Keratinocyte (primary cell): ENCODE measurements at regions not wholly inside any gene's neighbourhood (a gene's known extent, or its start where the extent isn't known, plus 50 kb on each side); places are given as distances from the start of the nearest gene placed in this dataset.

ENCODE experiments used
- DNase-seq: peaks from one replicate; pipeline ENCODE4 v3.0.0-alpha.2; 2011; ENCODE audit warnings: low read depth, missing footprints, low spot score
- FAIRE-seq: peaks from 2 replicates; lab custom pipeline; 2011; peaks lifted over from hg19 to GRCh38; lab: Jason Lieb, UNC
- H2AFZ ChIP-seq: 2 replicates; pipeline ENCODE4 v1.6.0; 2012; ENCODE audit warnings: low read length, control low read depth, inconsistent platforms; ENCODE audit not compliant: control insufficient read depth
- H3K27ac ChIP-seq: 2 replicates; pipeline ENCODE4 v1.5.1; 2011; ENCODE audit warnings: low read length; ENCODE audit not compliant: control insufficient read depth, insufficient read depth
- H3K27me3 ChIP-seq: 3 replicates; pipeline ENCODE4 v1.6.0; 2011; ENCODE audit warnings: low read length; ENCODE audit not compliant: control insufficient read depth, insufficient read depth; ENCODE audit errors: extremely low read depth
- H3K36me3 ChIP-seq, 2 experiments: 2 replicates in 1 of 2; 3 replicates in 1 of 2; pipeline ENCODE4 v1.5.1; 2011; ENCODE audit warnings: low read length in 2 of 2, mild to moderate bottlenecking in 1 of 2; ENCODE audit not compliant: control insufficient read depth in 2 of 2, insufficient read depth in 2 of 2; ENCODE audit errors: extremely low read depth in 1 of 2
- H3K4me1 ChIP-seq: 3 replicates; pipeline ENCODE4 v1.5.1; 2011; ENCODE audit warnings: low read length; ENCODE audit not compliant: control insufficient read depth, insufficient read depth; ENCODE audit errors: extremely low read depth
- H3K4me2 ChIP-seq: 3 replicates; pipeline ENCODE4 v1.6.0; 2011; ENCODE audit warnings: low read depth, low read length; ENCODE audit not compliant: control insufficient read depth, insufficient read depth; ENCODE audit errors: extremely low read depth
- H3K4me3 ChIP-seq, 3 experiments: fragments of 200-600 bp in 1 of 3; sonication (generic) in 1 of 3; 2 replicates in 2 of 3; 3 replicates in 1 of 3; pipeline ENCODE4 v1.5.1; 2011 to 2016; ENCODE audit warnings: low read length in 3 of 3, mild to moderate bottlenecking in 3 of 3, control low read depth in 2 of 3, inconsistent platforms in 1 of 3, low read depth in 1 of 3, mixed read lengths in 1 of 3, mixed run types in 1 of 3, moderate library complexity in 1 of 3; ENCODE audit not compliant: control insufficient read depth in 2 of 3, insufficient read depth in 2 of 3; ENCODE audit errors: extremely low read depth in 1 of 3
- H3K79me2 ChIP-seq: 2 replicates; pipeline ENCODE4 v1.6.0; 2012; ENCODE audit warnings: low read length; ENCODE audit not compliant: control insufficient read depth, insufficient read depth
- H3K9ac ChIP-seq: 3 replicates; pipeline ENCODE4 v1.6.0; 2011; ENCODE audit warnings: low read length; ENCODE audit not compliant: control insufficient read depth, insufficient read depth; ENCODE audit errors: extremely low read depth
- H3K9me1 ChIP-seq: 3 replicates; pipeline ENCODE4 v1.6.0; 2011; ENCODE audit warnings: low read length; ENCODE audit not compliant: control insufficient read depth, insufficient read depth; ENCODE audit errors: extremely low read depth
- H3K9me3 ChIP-seq: 2 replicates; pipeline ENCODE4 v1.5.1; 2012; ENCODE audit warnings: low read depth, low read length; ENCODE audit not compliant: control insufficient read depth
- H4K20me1 ChIP-seq: 3 replicates; pipeline ENCODE4 v1.6.0; 2011; ENCODE audit warnings: low read length; ENCODE audit not compliant: control insufficient read depth, insufficient read depth; ENCODE audit errors: extremely low read depth
- EZH2 ChIP-seq: IDR thresholded peaks from one replicate; pipeline ENCODE4 v1.6.1; 2012; ENCODE audit warnings: inconsistent platforms, mild to moderate bottlenecking, low read length, moderate library complexity
- dilution Hi-C: fragments of 300-500 bp; cut with MboI; formaldehyde crosslinking; loops from one replicate; pipeline ENCODE4 v1.7.0; 2020; ENCODE audit warnings: low sequenced_read_pairs; ENCODE audit not compliant: extremely low pct_ligation_motif_present
- TF ChIP-seq, protein P1 (sequence below), 3 experiments: IDR thresholded peaks in 1 of 3; conservative IDR thresholded peaks in 1 of 3; optimal IDR thresholded peaks in 1 of 3; 2 replicates in 2 of 3; 3 replicates in 1 of 3; pipeline versions ENCODE3 to v1.5.1; 2011; ENCODE audit warnings: low read length in 3 of 3, mild to moderate bottlenecking in 3 of 3, moderate library complexity in 2 of 3, control low read depth in 1 of 3, inconsistent platforms in 1 of 3; ENCODE audit not compliant: insufficient read depth in 2 of 3; ENCODE audit errors: extremely low read depth in 1 of 3

DNA sequence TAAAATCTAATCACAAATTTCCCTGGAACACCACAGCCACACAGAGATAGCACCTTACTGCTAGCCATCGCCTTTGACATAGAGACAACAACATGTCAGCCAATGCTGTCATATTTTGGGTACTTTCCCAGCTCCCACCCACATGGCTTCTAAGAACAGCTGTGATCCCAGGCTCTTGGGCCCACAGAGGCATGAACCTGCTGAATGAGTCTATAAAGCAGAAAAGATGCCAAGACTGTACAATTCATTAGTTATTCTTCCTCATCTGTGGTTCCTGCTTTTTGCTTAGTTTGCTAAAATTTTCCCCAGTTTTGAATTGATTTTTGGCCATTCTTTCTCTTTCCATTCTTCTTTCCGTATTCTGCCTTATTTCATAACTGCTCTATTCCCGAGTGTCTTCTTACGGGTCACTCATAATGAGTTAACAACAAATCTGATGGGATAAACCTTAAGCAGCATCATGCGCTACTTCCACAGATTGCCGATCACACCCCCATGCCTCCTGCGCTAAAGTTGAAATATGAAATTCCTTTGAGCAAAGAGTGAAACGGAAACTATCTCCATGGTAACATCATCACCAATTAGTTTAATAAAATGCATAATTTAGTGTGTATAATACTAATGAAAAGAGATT, 327.3 kb upstream of the HSF2 start:
- H3K4me1 ChIP-seq = no peaks in the 10 kb centered on the region
- H3K27ac ChIP-seq = no peak overlapping the region
- no peaks in the 10 kb centered on the region for H3K36me3 ChIP-seq
- no peak overlapping the region for H3K9ac ChIP-seq
- no peaks in the 10 kb centered on the region for H4K20me1 ChIP-seq
- no peak overlapping the region for H2AFZ ChIP-seq
- H3K9me3 ChIP-seq = no peaks in the 10 kb centered on the region
- H3K79me2 ChIP-seq = no peaks in the 10 kb centered on the region
- H3K9me1 ChIP-seq = no peaks in the 10 kb centered on the region
- TF ChIP-seq EZH2 = no peak
- TF ChIP-seq, protein P1, sequence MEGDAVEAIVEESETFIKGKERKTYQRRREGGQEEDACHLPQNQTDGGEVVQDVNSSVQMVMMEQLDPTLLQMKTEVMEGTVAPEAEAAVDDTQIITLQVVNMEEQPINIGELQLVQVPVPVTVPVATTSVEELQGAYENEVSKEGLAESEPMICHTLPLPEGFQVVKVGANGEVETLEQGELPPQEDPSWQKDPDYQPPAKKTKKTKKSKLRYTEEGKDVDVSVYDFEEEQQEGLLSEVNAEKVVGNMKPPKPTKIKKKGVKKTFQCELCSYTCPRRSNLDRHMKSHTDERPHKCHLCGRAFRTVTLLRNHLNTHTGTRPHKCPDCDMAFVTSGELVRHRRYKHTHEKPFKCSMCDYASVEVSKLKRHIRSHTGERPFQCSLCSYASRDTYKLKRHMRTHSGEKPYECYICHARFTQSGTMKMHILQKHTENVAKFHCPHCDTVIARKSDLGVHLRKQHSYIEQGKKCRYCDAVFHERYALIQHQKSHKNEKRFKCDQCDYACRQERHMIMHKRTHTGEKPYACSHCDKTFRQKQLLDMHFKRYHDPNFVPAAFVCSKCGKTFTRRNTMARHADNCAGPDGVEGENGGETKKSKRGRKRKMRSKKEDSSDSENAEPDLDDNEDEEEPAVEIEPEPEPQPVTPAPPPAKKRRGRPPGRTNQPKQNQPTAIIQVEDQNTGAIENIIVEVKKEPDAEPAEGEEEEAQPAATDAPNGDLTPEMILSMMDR (optimal IDR thresholded peaks at IDR 0.05 in 1 of 3, IDR thresholded peaks at IDR 0.05 in 1 of 3, conservative IDR thresholded peaks at IDR 0.05 in 1 of 3; ENCODE audit: extremely low read depth in 1 of 3, insufficient read depth in 2 of 3, low read length in 3 of 3) = no peak
- H3K4me3 ChIP-seq = no peak overlapping the region
- no peak overlapping the region for H3K4me2 ChIP-seq
- H3K27me3 ChIP-seq = no peaks in the 10 kb centered on the region
- no peak for FAIRE-seq
- DNase-seq = no peak
- dilution Hi-C loops = no loop called here

DNA sequence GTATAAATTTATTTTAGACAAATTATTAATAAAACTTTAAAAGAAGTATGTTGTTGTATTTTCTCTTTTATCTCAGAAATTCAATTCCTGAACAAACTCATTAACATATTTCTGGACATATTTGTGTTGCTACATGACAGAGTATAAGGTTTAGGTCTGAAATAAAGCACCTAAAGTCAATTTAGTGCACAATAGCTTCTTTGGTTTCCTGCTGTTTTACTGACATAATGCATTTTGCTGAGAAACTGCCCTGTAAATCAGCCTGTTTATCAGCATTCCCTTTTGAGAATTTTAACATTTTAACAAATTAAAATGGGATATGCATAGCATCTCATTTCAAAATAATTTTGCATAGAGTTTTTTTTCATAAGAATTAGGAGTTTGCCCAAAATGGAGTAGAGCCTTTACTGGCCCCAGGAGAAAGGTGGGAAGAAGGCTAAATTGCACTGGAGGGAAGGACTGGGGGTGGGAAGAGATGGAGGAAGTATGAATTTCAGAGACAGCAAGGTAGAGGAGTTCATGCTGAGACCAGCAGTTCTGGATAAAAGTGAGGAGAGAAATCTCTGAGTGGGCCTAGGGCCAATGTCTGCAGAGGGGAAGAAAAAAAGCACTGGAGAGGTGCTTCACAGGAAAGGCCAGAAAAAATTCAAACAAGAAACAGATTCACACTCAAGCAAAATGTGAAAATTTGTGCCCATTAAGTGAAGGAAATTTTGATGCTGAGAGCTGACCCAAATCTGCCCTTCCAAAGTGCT, 324.2 kb upstream of the HSF2 start:
- Histone ChIP-seq H3K4me3 (no peak overlapping the region), H3K4me1 (no peaks in the 10 kb centered on the region)

More for the DNA sequence above, 324.2 kb upstream of the HSF2 start:
- H2AFZ ChIP-seq = no peak overlapping the region
- no peaks in the 10 kb centered on the region for H3K9me3 ChIP-seq
- no peaks in the 10 kb centered on the region for H4K20me1 ChIP-seq
- no peak for FAIRE-seq
- no peak overlapping the region for H3K4me2 ChIP-seq
- no peak overlapping the region for H3K27ac ChIP-seq
- no peak for TF ChIP-seq EZH2
- TF ChIP-seq, protein P1 (optimal IDR thresholded peaks at IDR 0.05 in 1 of 3, IDR thresholded peaks at IDR 0.05 in 1 of 3, conservative IDR thresholded peaks at IDR 0.05 in 1 of 3; ENCODE audit: extremely low read depth in 1 of 3, insufficient read depth in 2 of 3, low read length in 3 of 3) = no peak
- no peaks in the 10 kb centered on the region for H3K79me2 ChIP-seq
- no peak overlapping the region for H3K9ac ChIP-seq
- DNase-seq = no peak
- no peaks in the 10 kb centered on the region for H3K36me3 ChIP-seq
- no peaks in the 10 kb centered on the region for H3K27me3 ChIP-seq
- dilution Hi-C loops = no loop called here
- H3K9me1 ChIP-seq = no peaks in the 10 kb centered on the region
